ENCODE measurements at regions not wholly inside any gene's neighbourhood (a gene's known extent, or its start where the extent isn't known, plus 50 kb on each side); places are given as distances from the start of the nearest gene placed in this dataset.

- TF ChIP-seq NKRF (conservative IDR thresholded peaks at IDR 0.05) (no peak), CBFB (IDR thresholded peaks at IDR 0.05; ENCODE audit: low read depth) (no peak)
Observed at GRCh38 chr5:164679461-164679860, 1174.0 kb downstream of the MAT2B start (continued).

DNA sequence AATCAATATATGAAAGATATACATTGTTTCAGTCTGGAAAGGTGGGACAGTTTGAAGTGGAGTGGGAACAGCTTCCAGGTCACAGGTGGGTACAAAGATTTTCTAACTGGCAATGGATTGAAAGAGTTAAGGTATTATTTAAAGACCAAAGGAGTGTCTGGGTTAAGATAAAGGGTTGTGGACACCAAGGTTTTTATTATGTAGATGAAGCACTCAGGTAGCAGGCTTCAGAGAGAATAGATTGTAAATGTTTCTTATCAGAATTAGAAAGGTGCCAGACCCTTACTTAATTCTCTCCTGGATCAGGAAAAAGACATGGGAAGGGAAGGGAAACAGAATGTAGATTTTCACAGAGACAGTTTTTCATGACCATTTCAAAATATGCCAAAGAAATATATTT, 1174.8 kb downstream of the MAT2B start:
- no peak for ATAC-seq
- ChIA-PET CTCF (no interaction called here), SMC1A (ENCODE audit: uncharacterized antibody, unreplicated experiment) (no interaction called here), POLR2A (no interaction called here), RAD21 (ENCODE audit: unreplicated experiment) (no interaction called here)
- Histone ChIP-seq H3K79me2 (ENCODE audit: control insufficient read depth, insufficient read depth, low read length) (no peaks in the 10 kb centered on the region), H3K27ac (ENCODE audit: control insufficient read depth, insufficient read depth) (no peak overlapping the region), H3K36me3 (ENCODE audit: control insufficient read depth in 2 of 2, insufficient read depth in 2 of 2, low read length in 1 of 2) (no peaks in the 10 kb centered on the region), H3K27me3 (replicated peaks in 1 of 2; ENCODE audit: control insufficient read depth in 2 of 2, insufficient read depth in 2 of 2, low read length in 1 of 2) (no peaks in the 10 kb centered on the region), H3K4me1 (ENCODE audit: control insufficient read depth, insufficient read depth, low read length) (no peaks in the 10 kb centered on the region), H4K20me1 (ENCODE audit: control insufficient read depth, insufficient read depth) (no peaks in the 10 kb centered on the region), H2AFZ (ENCODE audit: control insufficient read depth, low read depth, low read length) (no peak overlapping the region), H3K4me3 (no peak overlapping the region), H3K9me3 (replicated peaks; ENCODE audit: control insufficient read depth, insufficient read depth, low read length) (no peaks in the 10 kb centered on the region), H3K9ac (ENCODE audit: control insufficient read depth, insufficient read depth, low read length) (no peak overlapping the region), H3K4me2 (ENCODE audit: control insufficient read depth, insufficient read depth) (no peak overlapping the region)
- FAIRE-seq, result no peak
- DNase-seq (ENCODE audit: low read depth, low spot score), result no peak
- intact Hi-C loops (cut with micrococcal nuclease; ENCODE audit: unreplicated experiment), result no loop called here
- no TSS peak for BruUV-seq (replicated peaks)
- in situ Hi-C loops (cut with MboI), result no loop called here
- TF ChIP-seq YBX1 (IDR thresholded peaks at IDR 0.05) (no peak), STAT1 (conservative IDR thresholded peaks at IDR 0.05) (no peak), EZH2 (IDR thresholded peaks at IDR 0.05; ENCODE audit: borderline replicate concordance, control insufficient read depth, low read depth, low read length) (no peak), SP1 (IDR thresholded peaks at IDR 0.05; ENCODE audit: low read depth, low read length) (no peak), ZBTB11 (CRISPR knock-in tag; IDR thresholded peaks at IDR 0.05) (no peak), TCF3 (IDR thresholded peaks at IDR 0.05; ENCODE audit: borderline replicate concordance, insufficient read depth, low read depth, low read length) (no peak), YY1 (IDR thresholded peaks at IDR 0.05; ENCODE audit: low read depth, low read length) (no peak), NFXL1 (IDR thresholded peaks at IDR 0.05; ENCODE audit: borderline replicate concordance) (no peak), ZNF274 (IDR thresholded peaks at IDR 0.05; ENCODE audit: insufficient read depth, insufficient read length) (no peak), PRDM15 (CRISPR knock-in tag; IDR thresholded peaks at IDR 0.05) (no peak), ASH2L (IDR thresholded peaks at IDR 0.05; ENCODE audit: borderline replicate concordance, low read depth) (no peak), POLR2AphosphoS5 (IDR thresholded peaks at IDR 0.05; ENCODE audit: low read length) (no peak)
- TF ChIP-seq, protein P1, sequence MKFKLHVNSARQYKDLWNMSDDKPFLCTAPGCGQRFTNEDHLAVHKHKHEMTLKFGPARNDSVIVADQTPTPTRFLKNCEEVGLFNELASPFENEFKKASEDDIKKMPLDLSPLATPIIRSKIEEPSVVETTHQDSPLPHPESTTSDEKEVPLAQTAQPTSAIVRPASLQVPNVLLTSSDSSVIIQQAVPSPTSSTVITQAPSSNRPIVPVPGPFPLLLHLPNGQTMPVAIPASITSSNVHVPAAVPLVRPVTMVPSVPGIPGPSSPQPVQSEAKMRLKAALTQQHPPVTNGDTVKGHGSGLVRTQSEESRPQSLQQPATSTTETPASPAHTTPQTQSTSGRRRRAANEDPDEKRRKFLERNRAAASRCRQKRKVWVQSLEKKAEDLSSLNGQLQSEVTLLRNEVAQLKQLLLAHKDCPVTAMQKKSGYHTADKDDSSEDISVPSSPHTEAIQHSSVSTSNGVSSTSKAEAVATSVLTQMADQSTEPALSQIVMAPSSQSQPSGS (IDR thresholded peaks at IDR 0.05; ENCODE audit: low read length), result no peak

Data from GM12878 (cell line).